H9 (cell line): ENCODE measurements at regions not wholly inside any gene's neighbourhood (a gene's known extent, or its start where the extent isn't known, plus 50 kb on each side); places are given as distances from the start of the nearest gene placed in this dataset.

Source experiments
- DNase-seq: peaks from one replicate; pipeline ENCODE4 v3.0.0-alpha.2; 2017
- H2AFZ ChIP-seq: one replicate; pipeline ENCODE4 v1.6.1; 2013; ENCODE audit warnings: mild to moderate bottlenecking, low read length, control low read depth, moderate library complexity
- H2AK5ac ChIP-seq: 2 replicates; pipeline ENCODE4 v1.6.1; 2013; ENCODE audit warnings: low read length, control low read depth, mixed read lengths; ENCODE audit not compliant: insufficient read length
- H2BK120ac ChIP-seq: one replicate; pipeline ENCODE4 v1.6.1; 2013; ENCODE audit warnings: low read depth, mild to moderate bottlenecking, low read length, control low read depth, inconsistent platforms; ENCODE audit not compliant: poor library complexity, severe bottlenecking
- H2BK12ac ChIP-seq: 2 replicates; pipeline ENCODE4 v1.6.1; 2013; ENCODE audit warnings: low read length, control low read depth, mixed read lengths, low read depth; ENCODE audit not compliant: insufficient read length
- H2BK15ac ChIP-seq: 2 replicates; pipeline ENCODE4 v1.6.1; 2013; ENCODE audit warnings: low read depth, low read length, control low read depth
- H2BK20ac ChIP-seq: one replicate; pipeline ENCODE4 v1.6.1; 2013; ENCODE audit warnings: low read depth, mild to moderate bottlenecking, low read length, control low read depth, inconsistent platforms; ENCODE audit not compliant: poor library complexity, severe bottlenecking
- H2BK5ac ChIP-seq: 2 replicates; pipeline ENCODE4 v1.6.1; 2013; ENCODE audit warnings: low read length, control low read depth, mixed read lengths; ENCODE audit not compliant: insufficient read length
- H3K14ac ChIP-seq: 2 replicates; pipeline ENCODE4 v1.6.1; 2013; ENCODE audit warnings: low read length, control low read depth; ENCODE audit not compliant: insufficient read depth
- H3K18ac ChIP-seq: 2 replicates; pipeline ENCODE4 v1.6.1; 2013; ENCODE audit warnings: low read depth, mild to moderate bottlenecking, mixed read lengths, low read length, control low read depth; ENCODE audit not compliant: insufficient read length
- H3K23ac ChIP-seq: 2 replicates; pipeline ENCODE4 v1.6.1; 2013; ENCODE audit warnings: low read length, control low read depth, mixed read lengths, low read depth; ENCODE audit not compliant: insufficient read length
- H3K23me2 ChIP-seq: 2 replicates; pipeline ENCODE4 v1.6.1; 2013; ENCODE audit warnings: low read depth, mild to moderate bottlenecking, mixed read lengths, low read length, control low read depth; ENCODE audit not compliant: insufficient read length, poor library complexity, severe bottlenecking
- H3K27ac ChIP-seq: 2 replicates; pipeline ENCODE4 v1.5.1; 2013; ENCODE audit warnings: low read length, control low read depth, mixed read lengths, low read depth; ENCODE audit not compliant: insufficient read length
- H3K27me3 ChIP-seq: 2 replicates; pipeline ENCODE4 v1.6.1; 2013; ENCODE audit warnings: low read length, control low read depth, inconsistent platforms; ENCODE audit not compliant: insufficient read depth
- H3K4ac ChIP-seq: 2 replicates; pipeline ENCODE4 v1.6.1; 2013; ENCODE audit warnings: low read depth, mild to moderate bottlenecking, control low read depth, inconsistent platforms, low read length, moderate library complexity
- H3K4me1 ChIP-seq: 2 replicates; pipeline ENCODE4 v1.6.1; 2013; ENCODE audit warnings: low read length, control low read depth, inconsistent platforms; ENCODE audit not compliant: insufficient read depth
- H3K4me2 ChIP-seq: 2 replicates; pipeline ENCODE4 v1.6.1; 2013; ENCODE audit warnings: low read length, control low read depth, mixed read lengths; ENCODE audit not compliant: insufficient read length, insufficient read depth
- H3K56ac ChIP-seq: 2 replicates; pipeline ENCODE4 v1.6.1; 2013; ENCODE audit warnings: low read depth, mild to moderate bottlenecking, mixed read lengths, low read length, control low read depth; ENCODE audit not compliant: insufficient read length
- H3K79me1 ChIP-seq: 2 replicates; pipeline ENCODE4 v1.6.1; 2013; ENCODE audit warnings: low read depth, mild to moderate bottlenecking, moderate library complexity, low read length, control low read depth, inconsistent platforms; ENCODE audit not compliant: insufficient read depth, poor library complexity, severe bottlenecking
- H3K79me2 ChIP-seq: 2 replicates; pipeline ENCODE4 v1.6.1; 2013; ENCODE audit warnings: low read length, control low read depth, inconsistent platforms; ENCODE audit not compliant: insufficient read depth
- H3K9ac ChIP-seq: 2 replicates; pipeline ENCODE4 v1.6.1; 2013; ENCODE audit warnings: low read length, control low read depth, mixed read lengths; ENCODE audit not compliant: insufficient read length; ENCODE audit errors: extremely low read depth
- H3K9me3 ChIP-seq: one replicate; pipeline ENCODE4 v1.6.1; 2013; ENCODE audit warnings: low read depth, low read length, inconsistent platforms; ENCODE audit not compliant: control insufficient read depth
- H3T11ph ChIP-seq: one replicate; pipeline ENCODE4 v1.6.1; 2013; ENCODE audit warnings: mild to moderate bottlenecking, low read length, control low read depth, inconsistent platforms
- H4K20me1 ChIP-seq: one replicate; pipeline ENCODE4 v1.6.1; 2013; ENCODE audit not compliant: control insufficient read depth, insufficient read length, insufficient read depth
- H4K5ac ChIP-seq: 2 replicates; pipeline ENCODE4 v1.6.1; 2013; ENCODE audit warnings: low read depth, mild to moderate bottlenecking, mixed read lengths, low read length, control low read depth; ENCODE audit not compliant: insufficient read length
- H4K8ac ChIP-seq: replicated peaks from 2 replicates; pipeline ENCODE4 v1.6.1; 2013; ENCODE audit warnings: low read length, control low read depth, mixed read lengths, low read depth; ENCODE audit not compliant: insufficient read length
- H4K91ac ChIP-seq: 2 replicates; pipeline ENCODE4 v1.6.1; 2013; ENCODE audit warnings: low read depth, mild to moderate bottlenecking, moderate library complexity, mixed read lengths, low read length, control low read depth; ENCODE audit not compliant: insufficient read length
- H3K27ac Mint-ChIP-seq, 3 experiments: 2 replicates in 2 of 3; 3 replicates in 1 of 3; pipeline ENCODE4 v1.8.0; 2020 to 2021; ENCODE audit warnings: mixed read lengths in 3 of 3, mild to moderate bottlenecking in 1 of 3, moderate library complexity in 1 of 3
- H3K27me3 Mint-ChIP-seq: 2 replicates; pipeline ENCODE4 v1.8.0; 2021; ENCODE audit warnings: low read depth, mild to moderate bottlenecking, moderate library complexity, mixed read lengths
- H3K36me3 Mint-ChIP-seq, 3 experiments: 2 replicates in 2 of 3; 3 replicates in 1 of 3; pipeline ENCODE4 v1.8.0; 2020 to 2021; ENCODE audit warnings: low read depth in 3 of 3, mixed read lengths in 3 of 3; ENCODE audit not compliant: insufficient read depth in 1 of 3
- H3K4me1 Mint-ChIP-seq, 2 experiments: 2 replicates each; pipeline ENCODE4 v1.8.0; 2020; ENCODE audit warnings: mixed read lengths in 2 of 2
- H3K4me3 Mint-ChIP-seq, 2 experiments: 2 replicates in 1 of 2; 3 replicates in 1 of 2; pipeline ENCODE4 v1.8.0; 2020 to 2021; ENCODE audit warnings: mild to moderate bottlenecking in 2 of 2, mixed read lengths in 2 of 2, moderate library complexity in 1 of 2
- H3K9me3 Mint-ChIP-seq, 2 experiments: 2 replicates in 1 of 2; 3 replicates in 1 of 2; pipeline ENCODE4 v1.8.0; 2020; ENCODE audit warnings: mild to moderate bottlenecking in 2 of 2, mixed read lengths in 2 of 2, moderate library complexity in 1 of 2
- WGBS: extraction: QIAGEN DNeasy Blood & Tissue Kit; methylation state at CpG from one replicate; pipeline ENCODE4 v1.1.7; 2013; ENCODE audit warnings: missing lambda C conversion rate, low lambda C conversion rate, mixed read lengths; ENCODE audit not compliant: insufficient read length; ENCODE audit errors: extremely low coverage; 5-methylcytosine and 5-hydroxymethylcytosine counted together
- TF ChIP-seq, protein P1 (sequence below): fragments of 200-600 bp; sonication (generic); conservative IDR thresholded peaks from 3 replicates; pipeline ENCODE4 v1.8.0; 2021; ENCODE audit warnings: antibody characterized with exemption, mild to moderate bottlenecking

DNA sequence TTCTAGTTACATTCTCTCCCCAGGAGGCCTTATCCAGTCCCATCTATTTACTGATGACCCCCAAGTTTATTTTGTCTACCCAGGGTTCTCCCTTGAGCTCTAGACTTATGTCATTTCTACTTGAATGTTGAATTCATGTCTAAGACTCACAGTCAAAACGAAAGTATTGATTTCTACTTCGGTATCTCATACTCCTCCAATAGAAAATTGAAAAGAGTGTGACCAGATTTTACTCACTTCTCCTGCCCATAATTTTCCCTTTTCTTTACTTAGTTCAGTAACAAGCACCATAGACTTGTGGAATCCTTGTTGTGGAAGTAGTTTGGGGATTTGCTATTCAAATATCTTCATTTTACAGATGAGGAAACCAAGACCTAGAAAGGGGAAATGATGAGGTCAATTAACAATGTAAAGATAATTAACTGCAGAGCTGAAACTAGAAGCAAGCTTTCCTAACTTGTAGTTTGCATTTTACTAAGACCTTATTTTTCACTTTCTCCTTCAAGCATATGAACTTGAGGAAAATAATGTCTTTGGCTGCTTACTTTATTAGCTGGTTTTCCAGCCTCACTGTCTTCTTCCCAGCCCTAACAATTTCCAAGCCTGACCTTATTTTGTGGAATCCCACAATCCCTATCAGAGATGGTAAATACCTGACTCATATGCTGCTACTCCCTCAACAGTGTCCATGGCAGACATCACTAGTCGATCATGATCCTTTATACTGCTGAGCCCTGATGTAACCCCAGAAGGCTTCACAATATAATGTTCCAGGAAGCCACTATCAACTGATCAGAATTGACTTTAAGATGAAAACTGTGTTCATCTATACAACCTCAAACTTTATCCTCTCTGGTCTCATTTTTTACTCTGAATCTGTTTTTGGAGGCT is 123.9 kb upstream of the AGBL1 start:
- no peak overlapping the region for H2AK5ac ChIP-seq
- H3K4me1 ChIP-seq = no peaks in the 10 kb centered on the region
- DNase-seq = no peak
- H3K79me2 ChIP-seq = no peaks in the 10 kb centered on the region
- H4K20me1 ChIP-seq = no peaks in the 10 kb centered on the region
- no peak overlapping the region for H3K4me2 ChIP-seq
- no peaks in the 10 kb centered on the region for H3K4me1 Mint-ChIP-seq
- no peak overlapping the region for H2BK5ac ChIP-seq
- no peak overlapping the region for H3K9ac ChIP-seq
- WGBS = no CpG with 5 or more reads among the region's 3 CpGs
- no peak overlapping the region for H2AFZ ChIP-seq
- H2BK15ac ChIP-seq = no peak overlapping the region
- no peak overlapping the region for H3K56ac ChIP-seq
- H3K4me3 Mint-ChIP-seq = no peak overlapping the region
- no peak overlapping the region for H3T11ph ChIP-seq
- H3K9me3 Mint-ChIP-seq = 0 out of 5 replicates have a peak, but pooled peaks cover 0 to 2% of the 10 kb centered on the region in 2 experiments
- H4K5ac ChIP-seq = no peak overlapping the region
- TF ChIP-seq, protein P1, sequence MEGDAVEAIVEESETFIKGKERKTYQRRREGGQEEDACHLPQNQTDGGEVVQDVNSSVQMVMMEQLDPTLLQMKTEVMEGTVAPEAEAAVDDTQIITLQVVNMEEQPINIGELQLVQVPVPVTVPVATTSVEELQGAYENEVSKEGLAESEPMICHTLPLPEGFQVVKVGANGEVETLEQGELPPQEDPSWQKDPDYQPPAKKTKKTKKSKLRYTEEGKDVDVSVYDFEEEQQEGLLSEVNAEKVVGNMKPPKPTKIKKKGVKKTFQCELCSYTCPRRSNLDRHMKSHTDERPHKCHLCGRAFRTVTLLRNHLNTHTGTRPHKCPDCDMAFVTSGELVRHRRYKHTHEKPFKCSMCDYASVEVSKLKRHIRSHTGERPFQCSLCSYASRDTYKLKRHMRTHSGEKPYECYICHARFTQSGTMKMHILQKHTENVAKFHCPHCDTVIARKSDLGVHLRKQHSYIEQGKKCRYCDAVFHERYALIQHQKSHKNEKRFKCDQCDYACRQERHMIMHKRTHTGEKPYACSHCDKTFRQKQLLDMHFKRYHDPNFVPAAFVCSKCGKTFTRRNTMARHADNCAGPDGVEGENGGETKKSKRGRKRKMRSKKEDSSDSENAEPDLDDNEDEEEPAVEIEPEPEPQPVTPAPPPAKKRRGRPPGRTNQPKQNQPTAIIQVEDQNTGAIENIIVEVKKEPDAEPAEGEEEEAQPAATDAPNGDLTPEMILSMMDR = no peak
- H3K27ac Mint-ChIP-seq = no peak overlapping the region
- H3K14ac ChIP-seq = no peak overlapping the region
- no peaks in the 10 kb centered on the region for H3K79me1 ChIP-seq
- H3K18ac ChIP-seq = no peak overlapping the region
- no peak overlapping the region for H2BK12ac ChIP-seq
- no peak overlapping the region for H3K27ac ChIP-seq
- H3K9me3 ChIP-seq = no peaks in the 10 kb centered on the region
- H3K27me3 Mint-ChIP-seq = no peaks in the 10 kb centered on the region; the same call in 1 of the 2 replicates
- H3K23me2 ChIP-seq = no peaks in the 10 kb centered on the region
- no peak overlapping the region for H4K8ac ChIP-seq
- H3K23ac ChIP-seq = no peak overlapping the region
- H3K27me3 ChIP-seq = no peaks in the 10 kb centered on the region
- peaks cover 0 to 4% (median 0%) of the 10 kb centered on the region in 3 experiments; a peak in 2 of 7 replicates for H3K36me3 Mint-ChIP-seq
- H2BK20ac ChIP-seq = no peak overlapping the region
- no peak overlapping the region for H2BK120ac ChIP-seq
- H3K4ac ChIP-seq = no peak overlapping the region
- no peak overlapping the region for H4K91ac ChIP-seq
